Activated CD4-positive, alpha-beta T cell treated with anti-CD3 and anti-CD28 coated beads, Interleukin-2, amount 50 U/mL, for 24 hours (primary cell): ENCODE measurements at regions not wholly inside any gene's neighbourhood (a gene's known extent, or its start where the extent isn't known, plus 50 kb on each side); places are given as distances from the start of the nearest gene placed in this dataset.

Source experiments
- DNase-seq, 2 donors: peaks; one replicate each; pipeline ENCODE4 v3.0.0-alpha.2; 2020; ENCODE audit warnings: low read depth in 1 of 2, low spot score in 1 of 2

DNA sequence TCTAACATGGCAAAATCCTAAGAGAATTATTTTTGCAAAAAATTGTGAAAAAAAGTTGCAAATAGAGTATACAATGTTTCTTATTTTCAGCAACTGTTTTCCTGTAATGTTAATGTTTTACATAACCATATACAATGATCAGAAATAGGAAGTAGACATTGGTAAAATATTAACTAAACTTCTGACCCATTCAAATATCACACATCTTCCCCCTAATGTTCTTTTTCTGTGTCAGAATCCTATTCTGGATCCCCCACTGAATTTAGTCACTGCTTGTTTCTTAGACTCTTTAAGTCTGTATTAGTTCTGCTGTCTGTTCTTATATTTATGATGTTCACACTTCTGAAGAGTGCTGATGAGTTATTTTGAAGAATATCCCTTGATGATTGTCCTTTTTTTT lies 62.0 kb downstream of the HFE start:
- DNase-seq = no peak

DNA sequence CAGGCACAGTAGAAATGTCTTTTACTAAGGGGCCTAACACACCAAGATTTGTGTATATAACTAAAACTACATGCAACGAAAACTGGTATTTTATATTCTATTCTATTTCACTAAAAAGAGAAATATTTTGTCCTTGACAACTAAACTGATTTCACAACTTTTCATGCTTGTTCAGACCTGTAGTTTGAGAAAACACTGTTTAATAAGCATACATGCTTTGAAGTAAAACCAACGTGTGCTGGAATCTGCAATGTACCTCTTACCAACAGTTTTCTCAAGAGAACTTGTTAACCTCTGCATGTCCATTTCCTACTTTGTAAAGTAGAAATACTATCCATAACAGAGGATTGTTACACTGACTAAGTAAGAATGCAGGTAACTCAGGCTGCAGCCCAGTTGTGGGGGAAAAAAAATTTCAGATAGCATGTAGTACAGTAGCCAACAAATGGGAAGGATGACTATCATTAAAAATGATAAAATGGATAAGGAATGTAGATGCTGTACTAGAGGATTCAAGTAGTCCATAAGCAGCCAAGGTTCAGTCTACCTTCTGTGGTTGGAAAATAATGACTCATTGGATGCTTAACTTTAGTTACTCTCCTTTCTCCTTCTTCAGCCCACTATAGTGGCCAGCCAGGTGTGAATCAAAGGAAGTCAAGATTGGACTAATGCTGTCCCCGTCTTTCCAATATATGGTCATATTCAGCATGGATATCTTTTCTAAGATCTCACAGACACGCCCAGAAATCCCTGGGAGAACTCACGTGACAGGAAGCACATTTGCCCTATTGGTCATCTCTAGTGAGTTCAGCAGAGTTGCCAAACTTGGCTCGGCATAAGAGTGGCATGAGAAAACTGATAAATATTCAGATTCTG lies 65.2 kb downstream of the HFE start:
- no peak for DNase-seq

- DNase-seq = no peak
Measured at GRCh38 chr6:26155061-26155930, 68.1 kb downstream of the HFE start.

GRCh38 chr6:26156105-26156849 lies 69.0 kb downstream of the HFE start:
- peak; percentile 75 to 78 for DNase-seq

- peak; percentile 38 to 62 for DNase-seq
Measured at GRCh38 chr6:26156850-26157250, 69.6 kb downstream of the HFE start.

- DNase-seq = no peak
Measured at GRCh38 chr6:26157251-26158075, 70.2 kb downstream of the HFE start.

DNA sequence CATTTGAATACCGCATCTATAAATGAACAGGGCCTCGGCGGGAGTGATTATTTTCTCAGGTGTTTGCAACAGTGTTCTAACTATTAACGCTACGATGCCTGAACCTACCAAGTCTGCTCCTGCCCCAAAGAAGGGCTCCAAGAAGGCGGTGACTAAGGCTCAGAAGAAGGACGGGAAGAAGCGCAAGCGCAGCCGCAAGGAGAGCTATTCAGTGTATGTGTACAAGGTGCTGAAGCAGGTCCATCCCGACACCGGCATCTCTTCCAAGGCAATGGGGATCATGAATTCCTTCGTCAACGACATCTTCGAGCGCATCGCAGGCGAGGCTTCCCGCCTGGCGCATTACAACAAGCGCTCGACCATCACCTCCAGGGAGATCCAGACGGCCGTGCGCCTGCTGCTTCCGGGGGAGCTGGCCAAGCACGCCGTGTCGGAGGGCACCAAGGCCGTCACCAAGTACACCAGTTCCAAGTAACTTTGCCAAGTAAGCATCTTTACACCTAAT lies 70.9 kb downstream of the HFE start:
- DNase-seq = peak; percentile 61 to 86

GRCh38 chr6:26158581-26159356 lies 71.5 kb downstream of the HFE start:
- DNase-seq = no peak

- no peak for DNase-seq
Measured at GRCh38 chr6:26159357-26160273, 72.4 kb downstream of the HFE start.

- no peak for DNase-seq
Measured at GRCh38 chr6:26161322-26161721, 74.1 kb downstream of the HFE start.

DNA sequence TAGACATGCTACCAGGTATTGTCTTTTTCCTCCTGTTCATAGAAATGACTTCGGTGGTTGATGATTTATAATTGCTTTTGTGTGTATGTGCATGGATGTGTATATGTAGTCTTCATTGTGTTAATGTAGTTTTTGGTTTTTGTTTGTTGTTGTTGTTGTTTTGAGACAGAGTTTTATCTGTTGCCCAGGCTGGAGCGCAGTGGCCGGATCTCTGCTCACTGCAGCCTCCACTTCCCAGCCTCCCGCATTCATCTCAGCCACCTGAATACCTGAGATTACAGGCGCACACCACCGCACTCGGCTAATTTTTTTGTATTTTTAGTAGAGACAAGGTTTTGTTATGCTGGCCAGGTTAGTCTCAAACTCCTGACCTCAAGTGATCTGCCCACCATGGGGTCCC lies 75.2 kb downstream of the HFE start:
- no peak for DNase-seq

DNA sequence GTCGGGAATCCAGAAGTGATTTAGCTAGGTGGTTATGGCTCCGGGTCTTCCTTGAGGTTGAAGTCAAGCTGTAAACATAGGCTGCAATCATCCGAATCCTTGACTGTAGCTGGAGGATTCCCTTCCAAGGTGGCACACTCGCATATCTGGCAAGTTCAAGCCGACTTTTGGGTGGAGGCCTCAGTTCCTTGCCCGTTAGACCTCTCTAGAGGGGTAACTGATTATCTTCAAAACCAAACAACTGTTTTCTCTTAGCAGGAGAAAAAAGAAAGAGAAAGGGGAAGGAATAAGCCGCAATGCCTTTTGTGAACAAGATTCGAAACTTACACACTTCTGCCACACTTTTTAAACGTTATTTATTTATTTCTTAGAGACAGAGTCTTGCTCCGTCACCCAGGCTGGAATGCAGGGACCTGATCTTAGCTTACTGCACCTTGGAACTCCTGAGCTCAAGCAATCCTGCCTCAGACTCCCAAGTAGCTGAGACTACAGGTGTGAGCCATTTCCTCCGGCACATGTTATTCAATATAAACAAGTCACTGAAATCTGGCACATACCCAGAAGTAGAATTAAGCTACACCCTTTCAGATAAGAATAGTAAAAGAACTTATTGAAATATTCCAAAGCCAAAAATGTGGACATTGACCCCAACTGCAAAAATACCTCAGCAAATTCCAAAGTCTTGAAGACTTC lies 76.3 kb downstream of the HFE start:
- DNase-seq = no peak

- DNase-seq = no peak
Measured at GRCh38 chr6:26164120-26164505, 76.9 kb downstream of the HFE start.

GRCh38 chr6:26165261-26165790 lies 78.1 kb downstream of the HFE start:
- no peak for DNase-seq

DNA sequence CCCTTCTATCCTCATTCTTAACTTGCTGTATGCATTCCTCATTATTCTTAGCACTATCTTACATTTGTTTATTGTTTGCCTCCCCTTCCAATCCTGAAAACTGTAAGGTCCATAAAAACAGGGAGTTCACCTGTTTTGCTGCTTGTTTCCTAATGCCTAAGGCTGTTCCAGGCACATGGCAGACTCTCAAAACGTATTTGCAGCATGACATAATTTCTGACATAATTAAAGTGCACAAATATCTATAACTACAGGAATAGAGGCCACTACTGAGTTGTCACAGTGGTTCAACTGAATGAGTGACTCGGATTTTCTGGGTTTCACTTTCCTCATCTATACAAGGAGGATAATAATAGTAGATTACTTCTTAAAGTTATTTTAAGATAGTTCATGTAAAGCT lies 83.0 kb downstream of the HFE start:
- DNase-seq = no peak

DNA sequence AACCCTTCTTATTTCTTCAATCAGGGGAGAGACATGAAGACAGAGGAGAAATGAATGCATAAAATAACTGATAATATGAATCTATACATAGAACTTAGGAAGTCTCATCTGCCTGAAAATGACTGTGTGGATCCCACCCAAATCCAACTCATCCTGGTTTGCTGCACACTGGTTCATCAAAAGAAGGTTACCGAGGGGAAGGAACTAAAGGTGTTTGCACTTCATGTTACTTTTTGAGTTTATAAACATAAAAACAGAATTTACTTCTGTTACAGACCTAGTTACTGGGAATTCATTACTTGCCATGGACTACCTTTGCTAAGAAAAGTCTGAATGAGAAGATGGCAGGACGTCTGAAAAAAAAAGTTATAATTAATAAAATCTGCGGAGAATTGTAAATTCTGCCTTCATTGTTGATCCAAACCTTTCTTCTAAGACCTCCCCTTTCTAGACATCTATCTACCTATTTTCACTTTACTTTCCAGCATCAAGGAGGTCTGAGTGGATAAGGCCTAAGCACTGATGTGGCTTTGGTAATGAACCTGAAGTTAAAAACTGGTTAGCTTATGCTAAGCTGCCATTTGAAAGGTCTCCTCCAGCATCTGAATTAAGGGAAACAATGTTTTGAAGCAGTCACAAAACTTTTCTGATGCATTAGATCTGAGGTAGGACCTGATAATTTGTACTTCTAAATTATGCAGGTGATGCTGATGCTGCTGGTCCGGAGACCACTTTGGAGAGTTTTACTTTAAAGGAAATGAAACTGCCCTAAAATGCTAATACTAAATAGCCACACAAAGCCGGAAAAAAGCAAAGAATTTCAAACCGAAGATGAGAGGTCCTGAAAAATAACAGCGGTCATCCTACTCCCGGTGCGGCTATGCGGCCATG lies 84.0 kb downstream of the HFE start:
- no peak for DNase-seq

GRCh38 chr6:26172608-26172968 lies 85.4 kb downstream of the HFE start:
- DNase-seq = no peak
